Calu3 (cell line): ENCODE measurements at regions not wholly inside any gene's neighbourhood (a gene's known extent, or its start where the extent isn't known, plus 50 kb on each side); places are given as distances from the start of the nearest gene placed in this dataset.

Source experiments
- BruUV-seq: library from RNA; stranded (reverse); fragments of 400-500 nt; replicated peaks from 2 replicates; lab custom pipeline; 2021; lab: Mats Ljungman, UMichigan
- CTCF ChIA-PET: fragments of 300-600 bp; sonication (Branson Sonifier 250); formaldehyde crosslinking; loops from one replicate; lab custom pipeline; 2022; ENCODE audit warnings: antibody characterized with exemption; lab: Charles Lee
- DNase-seq: peaks from one replicate; pipeline ENCODE4 v3.0.0; 2022
- H3K27ac Mint-ChIP-seq: one replicate; pipeline ENCODE4 v1.8.0; 2022; ENCODE audit warnings: mixed read lengths; ENCODE audit not compliant: unreplicated experiment
- H3K27me3 Mint-ChIP-seq: one replicate; pipeline ENCODE4 v1.8.0; 2022; ENCODE audit warnings: mixed read lengths; ENCODE audit not compliant: unreplicated experiment
- H3K36me3 Mint-ChIP-seq: one replicate; pipeline ENCODE4 v1.8.0; 2022; ENCODE audit warnings: mild to moderate bottlenecking, moderate library complexity, mixed read lengths; ENCODE audit not compliant: insufficient read depth, unreplicated experiment
- H3K4me1 Mint-ChIP-seq: one replicate; pipeline ENCODE4 v1.8.0; 2022; ENCODE audit warnings: mild to moderate bottlenecking, low read depth, mixed read lengths; ENCODE audit not compliant: unreplicated experiment
- H3K4me3 Mint-ChIP-seq: one replicate; pipeline ENCODE4 v1.8.0; 2022; ENCODE audit warnings: mild to moderate bottlenecking, low read depth, moderate library complexity, mixed read lengths; ENCODE audit not compliant: unreplicated experiment
- H3K9me3 Mint-ChIP-seq: one replicate; pipeline ENCODE4 v1.8.0; 2022; ENCODE audit warnings: low read depth, mixed read lengths; ENCODE audit not compliant: unreplicated experiment
- intact Hi-C: fragments of 100-400 bp; cut with micrococcal nuclease; formaldehyde crosslinking; loops from one replicate; pipeline ENCODE4 v1.10.0; 2022; ENCODE audit not compliant: unreplicated experiment
- TF ChIP-seq, protein P1 (sequence below): fragments of 200-600 bp; IDR thresholded peaks from one replicate; pipeline ENCODE4 v1.8.0; 2022; ENCODE audit warnings: antibody characterized with exemption; ENCODE audit not compliant: unreplicated experiment

DNA sequence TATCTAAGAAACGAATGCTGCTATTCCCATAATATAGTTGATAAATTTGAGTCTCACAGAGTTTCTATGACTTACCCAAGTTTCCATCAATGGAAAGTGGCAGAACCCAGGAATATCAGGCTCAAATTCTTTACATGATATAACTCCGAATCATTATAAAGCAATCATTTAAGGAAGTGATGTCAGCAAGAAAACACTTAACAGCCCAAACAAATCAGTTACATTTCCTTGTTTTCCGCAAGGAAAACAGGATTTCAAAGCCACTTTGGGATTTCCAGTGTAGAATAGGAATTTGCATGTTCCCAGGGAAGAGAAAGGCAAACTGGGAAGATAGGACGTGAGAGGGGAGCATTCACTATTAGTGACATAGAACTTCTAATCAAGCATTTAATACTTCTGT, 311.4 kb upstream of the GOT2 start:
- no peak for DNase-seq
- H3K27ac Mint-ChIP-seq: no peak overlapping the region
- H3K36me3 Mint-ChIP-seq: no peaks in the 10 kb centered on the region
- peaks cover 3% of the 10 kb centered on the region for H3K9me3 Mint-ChIP-seq
- no peaks in the 10 kb centered on the region for H3K27me3 Mint-ChIP-seq
- CTCF ChIA-PET: no interaction called here
- no TSS peak for BruUV-seq
- H3K4me1 Mint-ChIP-seq: no peaks in the 10 kb centered on the region
- intact Hi-C loops: no loop called here
- TF ChIP-seq, protein P1, sequence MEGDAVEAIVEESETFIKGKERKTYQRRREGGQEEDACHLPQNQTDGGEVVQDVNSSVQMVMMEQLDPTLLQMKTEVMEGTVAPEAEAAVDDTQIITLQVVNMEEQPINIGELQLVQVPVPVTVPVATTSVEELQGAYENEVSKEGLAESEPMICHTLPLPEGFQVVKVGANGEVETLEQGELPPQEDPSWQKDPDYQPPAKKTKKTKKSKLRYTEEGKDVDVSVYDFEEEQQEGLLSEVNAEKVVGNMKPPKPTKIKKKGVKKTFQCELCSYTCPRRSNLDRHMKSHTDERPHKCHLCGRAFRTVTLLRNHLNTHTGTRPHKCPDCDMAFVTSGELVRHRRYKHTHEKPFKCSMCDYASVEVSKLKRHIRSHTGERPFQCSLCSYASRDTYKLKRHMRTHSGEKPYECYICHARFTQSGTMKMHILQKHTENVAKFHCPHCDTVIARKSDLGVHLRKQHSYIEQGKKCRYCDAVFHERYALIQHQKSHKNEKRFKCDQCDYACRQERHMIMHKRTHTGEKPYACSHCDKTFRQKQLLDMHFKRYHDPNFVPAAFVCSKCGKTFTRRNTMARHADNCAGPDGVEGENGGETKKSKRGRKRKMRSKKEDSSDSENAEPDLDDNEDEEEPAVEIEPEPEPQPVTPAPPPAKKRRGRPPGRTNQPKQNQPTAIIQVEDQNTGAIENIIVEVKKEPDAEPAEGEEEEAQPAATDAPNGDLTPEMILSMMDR: no peak
- H3K4me3 Mint-ChIP-seq: no peak overlapping the region

DNA sequence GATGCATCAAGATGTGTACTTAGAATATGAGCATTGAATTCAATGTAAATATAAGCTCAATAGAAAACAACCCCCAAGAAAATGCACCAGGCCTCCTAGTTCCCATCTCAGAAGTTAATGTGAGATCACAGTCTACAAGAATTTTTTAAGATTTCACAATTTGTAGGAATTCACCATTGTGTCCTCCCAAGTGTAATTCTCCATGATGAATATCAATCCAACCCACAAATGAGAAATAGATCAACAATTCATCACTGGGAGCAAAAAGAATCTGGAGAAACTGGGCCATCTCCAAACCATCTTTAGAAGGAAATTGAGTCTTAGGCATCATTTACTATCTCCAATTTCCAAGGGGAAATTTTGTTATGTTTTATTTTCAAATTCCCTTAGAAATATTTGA, 310.5 kb upstream of the GOT2 start:
- H3K36me3 Mint-ChIP-seq: no peaks in the 10 kb centered on the region
- no peak overlapping the region for H3K4me3 Mint-ChIP-seq
- TF ChIP-seq, protein P1: no peak
- H3K9me3 Mint-ChIP-seq: peaks cover 3% of the 10 kb centered on the region
- no peak overlapping the region for H3K27ac Mint-ChIP-seq
- intact Hi-C loops: no loop called here
- CTCF ChIA-PET: no interaction called here
- H3K27me3 Mint-ChIP-seq: no peaks in the 10 kb centered on the region
- no TSS peak for BruUV-seq
- no peaks in the 10 kb centered on the region for H3K4me1 Mint-ChIP-seq
- DNase-seq: no peak

DNA sequence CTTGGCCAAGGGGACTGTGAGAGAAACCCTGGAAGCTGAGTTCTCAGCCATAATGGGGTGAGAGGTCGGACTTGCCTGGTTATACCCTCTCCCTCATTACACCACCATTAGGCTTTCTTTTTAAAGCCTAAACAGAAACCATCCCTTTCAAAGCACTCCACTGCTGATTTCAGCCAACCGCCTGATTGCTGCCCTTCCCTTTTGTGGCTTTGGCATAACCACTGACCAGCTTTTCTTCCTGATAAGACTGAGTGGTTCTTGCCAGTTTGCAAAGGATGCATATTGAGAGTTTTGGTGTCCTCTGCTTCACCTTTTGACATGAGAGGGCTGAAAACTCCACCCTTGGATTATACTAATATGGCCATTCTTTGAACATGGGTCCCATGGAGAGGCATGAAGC, 308.2 kb upstream of the GOT2 start:
- TF ChIP-seq, protein P1: no peak
- no peak for DNase-seq
- Mint-ChIP-seq H3K4me1 (no peaks in the 10 kb centered on the region), H3K4me3 (no peak overlapping the region), H3K27ac (no peak overlapping the region), H3K27me3 (no peaks in the 10 kb centered on the region), H3K36me3 (no peaks in the 10 kb centered on the region), H3K9me3 (no peaks in the 10 kb centered on the region)
- CTCF ChIA-PET: no interaction called here
- BruUV-seq: no TSS peak
- intact Hi-C loops: no loop called here

DNA sequence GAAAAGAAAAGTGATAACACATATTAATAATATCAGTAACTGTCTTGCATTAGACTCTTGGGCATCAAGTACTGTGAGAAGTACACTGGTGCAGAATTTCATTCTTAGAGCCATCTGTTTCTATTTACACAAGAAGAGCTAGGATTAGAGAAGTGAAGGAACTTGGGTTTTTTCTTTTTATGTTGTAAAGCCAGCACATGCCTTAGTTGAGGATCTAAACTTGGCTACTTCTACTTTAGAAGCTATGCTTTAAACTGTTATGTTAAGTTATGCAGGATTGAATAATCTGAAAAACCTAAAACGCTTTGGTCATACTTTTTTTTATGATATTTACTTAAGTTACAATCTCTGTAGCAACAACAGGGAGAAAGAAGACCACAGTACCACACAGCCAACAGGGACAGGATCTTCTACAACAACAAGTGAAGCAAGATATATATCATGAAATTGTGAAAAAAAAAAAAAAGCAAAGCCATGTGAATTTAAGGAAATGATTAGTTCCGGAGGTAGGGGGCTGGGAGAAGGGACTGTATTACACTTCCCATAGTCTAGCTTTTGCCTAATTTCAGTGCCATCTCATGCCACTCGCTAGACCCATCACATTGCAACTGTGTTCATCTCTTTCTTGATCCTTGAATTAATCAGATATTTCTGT, 305.1 kb upstream of the GOT2 start:
- TF ChIP-seq, protein P1: no peak
- H3K4me1 Mint-ChIP-seq: no peaks in the 10 kb centered on the region
- CTCF ChIA-PET: interaction anchor here (0.7 kb wide), 1 partner anchor 22 kb away, joined by 3 read pairs; no protein-coding TSS in a partner anchor
- intact Hi-C loops: no loop called here
- H3K9me3 Mint-ChIP-seq: no peaks in the 10 kb centered on the region
- no peak overlapping the region for H3K4me3 Mint-ChIP-seq
- no peak for DNase-seq
- H3K27me3 Mint-ChIP-seq: no peaks in the 10 kb centered on the region
- H3K36me3 Mint-ChIP-seq: no peaks in the 10 kb centered on the region
- H3K27ac Mint-ChIP-seq: no peak overlapping the region
- BruUV-seq: no TSS peak
